ENCODE measurements at regions not wholly inside any gene's neighbourhood (a gene's known extent, or its start where the extent isn't known, plus 50 kb on each side); places are given as distances from the start of the nearest gene placed in this dataset.
"Not testable (repeated sequence)": the region's sequence is repeated elsewhere in the genome, so short reads cannot be mapped to it uniquely, and the experiment has no call there.

DNA sequence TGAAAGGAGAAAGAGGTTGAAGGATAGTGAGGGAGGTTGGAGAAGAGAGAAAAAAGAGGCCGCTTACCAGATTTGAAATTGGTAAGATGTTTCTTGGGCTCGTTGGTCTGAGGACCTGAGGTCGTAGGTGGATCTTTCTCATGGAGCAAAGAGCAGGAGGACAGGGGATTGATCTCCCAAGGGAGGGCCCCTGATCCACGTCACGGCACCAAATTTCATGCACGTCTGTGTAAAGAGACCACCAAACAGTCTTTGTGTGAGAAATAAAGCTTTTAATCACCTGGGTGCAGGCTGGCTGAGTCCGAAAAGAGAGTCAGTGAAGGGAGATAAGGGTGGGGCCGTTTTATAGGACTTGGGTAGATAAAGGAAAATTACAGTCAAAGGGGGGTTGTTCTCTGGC is 479.7 kb upstream of the SLITRK5 start:
- H3K4me2 ChIP-seq (ENCODE audit: control insufficient read depth, extremely low read depth, insufficient read depth, low read depth, low read length); H3K9me3 ChIP-seq (ENCODE audit: control insufficient read depth, low read depth, low read length); FAIRE-seq; H3K4me1 ChIP-seq (ENCODE audit: control insufficient read depth, extremely low read depth, insufficient read depth, low read length); H3K36me3 ChIP-seq (ENCODE audit: control insufficient read depth in 2 of 2, extremely low read depth in 1 of 2, insufficient read depth in 2 of 2, low read length in 2 of 2); H4K20me1 ChIP-seq (ENCODE audit: control insufficient read depth, extremely low read depth, insufficient read depth, low read length); H3K9me1 ChIP-seq (ENCODE audit: control insufficient read depth, extremely low read depth, insufficient read depth, low read length); H2AFZ ChIP-seq (ENCODE audit: control insufficient read depth, low read length); dilution Hi-C loops (cut with MboI; ENCODE audit: extremely low pct_ligation_motif_present, low sequenced_read_pairs); H3K9ac ChIP-seq (ENCODE audit: control insufficient read depth, extremely low read depth, insufficient read depth, low read length); H3K79me2 ChIP-seq (ENCODE audit: control insufficient read depth, insufficient read depth, low read length); H3K4me3 ChIP-seq (ENCODE audit: control insufficient read depth in 2 of 3, extremely low read depth in 1 of 3, insufficient read depth in 2 of 3, low read depth in 1 of 3, low read length in 3 of 3); H3K27ac ChIP-seq (ENCODE audit: control insufficient read depth, insufficient read depth, low read length); DNase-seq (ENCODE audit: low read depth, low spot score); H3K27me3 ChIP-seq (ENCODE audit: control insufficient read depth, extremely low read depth, insufficient read depth, low read length): not testable (repeated sequence)

DNA sequence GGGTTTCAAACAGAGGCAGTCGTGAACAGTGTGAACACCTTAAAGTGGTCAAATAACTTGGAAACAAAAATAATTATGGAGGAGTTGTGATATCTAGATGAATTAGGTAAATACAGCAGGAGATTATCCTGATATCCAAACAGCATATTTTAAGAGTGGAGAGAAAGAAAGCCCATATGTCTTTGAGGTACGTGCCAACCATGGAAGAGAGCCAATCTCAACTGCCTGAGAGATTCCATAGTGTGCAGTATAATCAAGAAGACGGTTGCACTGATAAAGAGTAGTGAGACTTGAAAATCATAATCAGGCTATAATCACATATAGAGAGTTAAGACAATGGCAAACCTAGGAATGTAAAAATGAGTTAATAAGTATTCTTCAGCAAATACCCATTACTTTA is 472.8 kb upstream of the SLITRK5 start:
- TF ChIP-seq, protein P1, sequence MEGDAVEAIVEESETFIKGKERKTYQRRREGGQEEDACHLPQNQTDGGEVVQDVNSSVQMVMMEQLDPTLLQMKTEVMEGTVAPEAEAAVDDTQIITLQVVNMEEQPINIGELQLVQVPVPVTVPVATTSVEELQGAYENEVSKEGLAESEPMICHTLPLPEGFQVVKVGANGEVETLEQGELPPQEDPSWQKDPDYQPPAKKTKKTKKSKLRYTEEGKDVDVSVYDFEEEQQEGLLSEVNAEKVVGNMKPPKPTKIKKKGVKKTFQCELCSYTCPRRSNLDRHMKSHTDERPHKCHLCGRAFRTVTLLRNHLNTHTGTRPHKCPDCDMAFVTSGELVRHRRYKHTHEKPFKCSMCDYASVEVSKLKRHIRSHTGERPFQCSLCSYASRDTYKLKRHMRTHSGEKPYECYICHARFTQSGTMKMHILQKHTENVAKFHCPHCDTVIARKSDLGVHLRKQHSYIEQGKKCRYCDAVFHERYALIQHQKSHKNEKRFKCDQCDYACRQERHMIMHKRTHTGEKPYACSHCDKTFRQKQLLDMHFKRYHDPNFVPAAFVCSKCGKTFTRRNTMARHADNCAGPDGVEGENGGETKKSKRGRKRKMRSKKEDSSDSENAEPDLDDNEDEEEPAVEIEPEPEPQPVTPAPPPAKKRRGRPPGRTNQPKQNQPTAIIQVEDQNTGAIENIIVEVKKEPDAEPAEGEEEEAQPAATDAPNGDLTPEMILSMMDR (optimal IDR thresholded peaks at IDR 0.05 in 1 of 3, IDR thresholded peaks at IDR 0.05 in 1 of 3, conservative IDR thresholded peaks at IDR 0.05 in 1 of 3; ENCODE audit: extremely low read depth in 1 of 3, insufficient read depth in 2 of 3, low read length in 3 of 3): no peak
- no peak for TF ChIP-seq EZH2 (IDR thresholded peaks at IDR 0.05; ENCODE audit: low read length)
- FAIRE-seq: no peak
- H3K79me2 ChIP-seq (ENCODE audit: control insufficient read depth, insufficient read depth, low read length): no peaks in the 10 kb centered on the region
- H3K9me3 ChIP-seq (ENCODE audit: control insufficient read depth, low read depth, low read length): no peaks in the 10 kb centered on the region
- no peak overlapping the region for H3K4me3 ChIP-seq (ENCODE audit: control insufficient read depth in 2 of 3, extremely low read depth in 1 of 3, insufficient read depth in 2 of 3, low read depth in 1 of 3, low read length in 3 of 3)
- H3K4me1 ChIP-seq (ENCODE audit: control insufficient read depth, extremely low read depth, insufficient read depth, low read length): no peaks in the 10 kb centered on the region
- dilution Hi-C loops (cut with MboI; ENCODE audit: extremely low pct_ligation_motif_present, low sequenced_read_pairs): no loop called here
- no peak overlapping the region for H3K27ac ChIP-seq (ENCODE audit: control insufficient read depth, insufficient read depth, low read length)
- no peak overlapping the region for H2AFZ ChIP-seq (ENCODE audit: control insufficient read depth, low read length)
- H3K4me2 ChIP-seq (ENCODE audit: control insufficient read depth, extremely low read depth, insufficient read depth, low read depth, low read length): no peak overlapping the region
- H3K9me1 ChIP-seq (ENCODE audit: control insufficient read depth, extremely low read depth, insufficient read depth, low read length): no peaks in the 10 kb centered on the region
- no peaks in the 10 kb centered on the region for H3K36me3 ChIP-seq (ENCODE audit: control insufficient read depth in 2 of 2, extremely low read depth in 1 of 2, insufficient read depth in 2 of 2, low read length in 2 of 2)
- H3K9ac ChIP-seq (ENCODE audit: control insufficient read depth, extremely low read depth, insufficient read depth, low read length): no peak overlapping the region
- H3K27me3 ChIP-seq (ENCODE audit: control insufficient read depth, extremely low read depth, insufficient read depth, low read length): no peaks in the 10 kb centered on the region
- no peak for DNase-seq (ENCODE audit: low read depth, low spot score)
- H4K20me1 ChIP-seq (ENCODE audit: control insufficient read depth, extremely low read depth, insufficient read depth, low read length): no peaks in the 10 kb centered on the region

DNA sequence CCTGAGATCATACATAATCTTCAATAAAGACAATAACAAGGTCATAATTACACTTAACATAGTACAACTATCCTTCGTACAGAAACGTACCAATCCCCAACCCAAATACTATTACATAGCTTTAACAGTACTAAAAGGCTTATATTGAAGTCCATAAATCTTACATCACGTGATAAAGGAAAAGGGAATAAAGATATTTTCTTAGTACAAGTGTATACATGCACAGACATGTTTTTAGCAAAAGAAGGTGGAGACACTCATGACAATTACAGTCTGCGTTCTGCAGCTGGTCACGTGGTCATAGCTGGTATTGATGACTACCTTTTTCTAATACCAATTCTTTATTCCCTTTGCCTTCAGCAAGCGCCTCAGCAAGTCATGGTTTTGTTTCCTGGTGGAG is 464.5 kb upstream of the SLITRK5 start:
- no peak for FAIRE-seq

More for the DNA sequence above, 464.5 kb upstream of the SLITRK5 start:
- Histone ChIP-seq H3K79me2 (ENCODE audit: control insufficient read depth, insufficient read depth, low read length) (no peaks in the 10 kb centered on the region), H4K20me1 (ENCODE audit: control insufficient read depth, extremely low read depth, insufficient read depth, low read length) (no peaks in the 10 kb centered on the region), H3K27me3 (ENCODE audit: control insufficient read depth, extremely low read depth, insufficient read depth, low read length) (no peaks in the 10 kb centered on the region), H2AFZ (ENCODE audit: control insufficient read depth, low read length) (no peak overlapping the region), H3K9me1 (ENCODE audit: control insufficient read depth, extremely low read depth, insufficient read depth, low read length) (no peaks in the 10 kb centered on the region), H3K9ac (ENCODE audit: control insufficient read depth, extremely low read depth, insufficient read depth, low read length) (no peak overlapping the region), H3K4me2 (ENCODE audit: control insufficient read depth, extremely low read depth, insufficient read depth, low read depth, low read length) (no peak overlapping the region), H3K36me3 (ENCODE audit: control insufficient read depth in 2 of 2, extremely low read depth in 1 of 2, insufficient read depth in 2 of 2, low read length in 2 of 2) (no peaks in the 10 kb centered on the region), H3K27ac (ENCODE audit: control insufficient read depth, insufficient read depth, low read length) (no peak overlapping the region), H3K4me3 (ENCODE audit: control insufficient read depth in 2 of 3, extremely low read depth in 1 of 3, insufficient read depth in 2 of 3, low read depth in 1 of 3, low read length in 3 of 3) (no peak overlapping the region), H3K9me3 (ENCODE audit: control insufficient read depth, low read depth, low read length) (no peaks in the 10 kb centered on the region), H3K4me1 (ENCODE audit: control insufficient read depth, extremely low read depth, insufficient read depth, low read length) (no peaks in the 10 kb centered on the region)
- no peak for DNase-seq (ENCODE audit: low read depth, low spot score)
- dilution Hi-C loops (cut with MboI; ENCODE audit: extremely low pct_ligation_motif_present, low sequenced_read_pairs): no loop called here
- TF ChIP-seq, protein P1 (optimal IDR thresholded peaks at IDR 0.05 in 1 of 3, IDR thresholded peaks at IDR 0.05 in 1 of 3, conservative IDR thresholded peaks at IDR 0.05 in 1 of 3; ENCODE audit: extremely low read depth in 1 of 3, insufficient read depth in 2 of 3, low read length in 3 of 3): no peak
- TF ChIP-seq EZH2 (IDR thresholded peaks at IDR 0.05; ENCODE audit: low read length): no peak
